NCI-H1417 treated with DMSO at 0.1 percent for 48 hours (cell line): ENCODE measurements at regions not wholly inside any gene's neighbourhood (a gene's known extent, or its start where the extent isn't known, plus 50 kb on each side); places are given as distances from the start of the nearest gene placed in this dataset.

Experiments
- DNase-seq: peaks from one replicate; lab custom pipeline; 2025; lab: John Stamatoyannopoulos, UW

- DNase-seq: no peak
Measured at GRCh38 chr14:36083317-36083716, 93.2 kb downstream of the PTCSC3 start.

GRCh38 chr14:36078080-36078479 is 98.4 kb downstream of the PTCSC3 start:
- DNase-seq: no peak

- no peak for DNase-seq
Measured at GRCh38 chr14:36076197-36076596, 100.3 kb downstream of the PTCSC3 start.

- no peak for DNase-seq
Measured at GRCh38 chr14:36075203-36075602, 101.3 kb downstream of the PTCSC3 start.

GRCh38 chr14:36070720-36071043 is 105.8 kb downstream of the PTCSC3 start:
- no peak for DNase-seq

GRCh38 chr14:36070031-36070719 is 106.3 kb downstream of the PTCSC3 start:
- peak; percentile 29 for DNase-seq

- DNase-seq: peak; percentile 54
Measured at GRCh38 chr14:36069535-36069900, 107.0 kb downstream of the PTCSC3 start.

- no peak for DNase-seq
Measured at GRCh38 chr14:36068777-36069534, 107.6 kb downstream of the PTCSC3 start.

GRCh38 chr14:36067428-36068187 is 108.9 kb downstream of the PTCSC3 start:
- peak; percentile 50 for DNase-seq

- DNase-seq: no peak
Measured at GRCh38 chr14:36066636-36067035, 109.9 kb downstream of the PTCSC3 start.

GRCh38 chr14:36065831-36066230 is 110.7 kb downstream of the PTCSC3 start:
- no peak for DNase-seq

- DNase-seq: no peak
Measured at GRCh38 chr14:36059531-36059930, 117.0 kb downstream of the PTCSC3 start.

GRCh38 chr14:36057452-36058116 is 118.9 kb downstream of the PTCSC3 start:
- DNase-seq: no peak

- DNase-seq: no peak
Measured at GRCh38 chr14:36056845-36057244, 119.7 kb downstream of the PTCSC3 start.

- no peak for DNase-seq
Measured at GRCh38 chr14:36055681-36056225, 120.8 kb downstream of the PTCSC3 start.

GRCh38 chr14:36055052-36055378 is 121.5 kb downstream of the PTCSC3 start:
- DNase-seq: no peak

- DNase-seq: no peak
Measured at GRCh38 chr14:36054353-36055051, 122.0 kb downstream of the PTCSC3 start.

- DNase-seq: no peak
Measured at GRCh38 chr14:36052681-36053080, 123.8 kb downstream of the PTCSC3 start.

GRCh38 chr14:36052063-36052462 is 124.5 kb downstream of the PTCSC3 start:
- no peak for DNase-seq

GRCh38 chr14:36048667-36049066 is 127.9 kb downstream of the PTCSC3 start:
- DNase-seq: no peak

GRCh38 chr14:36047912-36048311 is 128.6 kb downstream of the PTCSC3 start:
- no peak for DNase-seq

GRCh38 chr14:36035675-36036074 is 140.8 kb downstream of the PTCSC3 start:
- no peak for DNase-seq
